K562 (cell line): ENCODE measurements at regions not wholly inside any gene's neighbourhood (a gene's known extent, or its start where the extent isn't known, plus 50 kb on each side); places are given as distances from the start of the nearest gene placed in this dataset.

ENCODE experiments used
- BDP1 ChIP-seq: IDR thresholded peaks from 3 replicates; pipeline ENCODE4 v1.6.1; 2011; ENCODE audit not compliant: insufficient read length, insufficient read depth
- CCNT2 ChIP-seq: IDR thresholded peaks from 2 replicates; pipeline ENCODE4 v1.6.1; 2011; ENCODE audit warnings: borderline replicate concordance, low read depth, mild to moderate bottlenecking, moderate library complexity, mixed read lengths, low read length; ENCODE audit not compliant: insufficient read length; ENCODE audit errors: extremely low read depth
- DLX4 ChIP-seq: fragments of 250-450 bp; sonication (Bioruptor Pico); IDR thresholded peaks from 2 replicates; pipeline ENCODE4 v1.6.1; 2021; ENCODE audit warnings: mild to moderate bottlenecking
- ERF ChIP-seq: fragments of 450-650 bp; formaldehyde crosslinking; IDR thresholded peaks from 2 replicates; pipeline ENCODE4 v1.4.0; 2020; ENCODE audit warnings: mild to moderate bottlenecking, mixed read lengths
- ETS1 ChIP-seq: conservative IDR thresholded peaks from 2 replicates; pipeline ENCODE4 v1.6.1; 2011; ENCODE audit warnings: low read depth, mild to moderate bottlenecking, low read length; ENCODE audit not compliant: control insufficient read depth
- FOXK2 ChIP-seq, 2 experiments: fragments of 450-650 bp; IDR thresholded peaks in 1 of 2; conservative IDR thresholded peaks in 1 of 2; 2 replicates each; pipeline ENCODE4 v1.6.1; 2016; ENCODE audit warnings: low read depth in 2 of 2, mild to moderate bottlenecking in 1 of 2
- HNRNPLL ChIP-seq: fragments of 200-400 bp; formaldehyde crosslinking; IDR thresholded peaks from 2 replicates; pipeline ENCODE4 v1.6.1; 2017; ENCODE audit warnings: low read length, low read depth, mild to moderate bottlenecking; ENCODE audit not compliant: poor library complexity, severe bottlenecking
- MYC ChIP-seq, 2 experiments: fragments of 250-450 bp in 1 of 2; sonication (Bioruptor Pico) in 1 of 2; IDR thresholded peaks; 2 replicates each; pipeline versions ENCODE4 v1.5.1 to v1.6.1; 2012 to 2021; ENCODE audit warnings: low read depth in 2 of 2, borderline replicate concordance in 1 of 2, improper control_type of control experiment in 1 of 2, low read length in 1 of 2, mild to moderate bottlenecking in 1 of 2, moderate library complexity in 1 of 2
- NFRKB ChIP-seq: fragments of 450-650 bp; IDR thresholded peaks from 2 replicates; pipeline ENCODE4 v1.6.1; 2016; ENCODE audit warnings: low read depth
- RAD21 ChIP-seq, 2 experiments: fragments of 250-450 bp in 1 of 2; fragments of 450-650 bp in 1 of 2; sonication (Bioruptor Pico) in 1 of 2; formaldehyde crosslinking in 1 of 2; IDR thresholded peaks in 1 of 2; conservative IDR thresholded peaks in 1 of 2; 2 replicates each; pipeline versions ENCODE4 v1.4.0 to v1.8.0; 2020 to 2022; ENCODE audit warnings: mild to moderate bottlenecking in 2 of 2, moderate library complexity in 1 of 2
- RFX1 ChIP-seq: fragments of 450-650 bp; IDR thresholded peaks from 2 replicates; pipeline ENCODE4 v1.6.1; 2016; ENCODE audit warnings: mild to moderate bottlenecking, moderate library complexity
- SIRT6 ChIP-seq: IDR thresholded peaks from one replicate; pipeline ENCODE4 v1.6.1; 2012; ENCODE audit warnings: low read depth, mild to moderate bottlenecking, control low read depth, inconsistent platforms, low read length, moderate library complexity
- TAF15 ChIP-seq: fragments of 200-400 bp; formaldehyde crosslinking; IDR thresholded peaks from 2 replicates; pipeline ENCODE4 v1.6.1; 2017; ENCODE audit warnings: mild to moderate bottlenecking, low read depth, low read length, moderate library complexity
- ZBTB33 ChIP-seq: sonication (generic); formaldehyde crosslinking; IDR thresholded peaks from 2 replicates; pipeline ENCODE4 v1.8.1; 2023; ENCODE audit warnings: mild to moderate bottlenecking, missing genetic modification reagents
- ZNF311 ChIP-seq: fragments of 250-450 bp; sonication (Bioruptor Pico); IDR thresholded peaks from 2 replicates; pipeline ENCODE4 v1.4.0; 2020; ENCODE audit warnings: mild to moderate bottlenecking, moderate library complexity
- ZNF384 ChIP-seq: IDR thresholded peaks from 2 replicates; pipeline ENCODE4 v1.6.1; 2012; ENCODE audit warnings: low read depth, low read length, improper control_type of control experiment
- ZNF561 ChIP-seq: fragments of 450-650 bp; formaldehyde crosslinking; conservative IDR thresholded peaks from 2 replicates; pipeline ENCODE4 v1.4.0; 2020; ENCODE audit warnings: mild to moderate bottlenecking, moderate library complexity
- ZNF583 ChIP-seq: fragments of 250-450 bp; sonication (Bioruptor Pico); IDR thresholded peaks from 2 replicates; pipeline ENCODE4 v1.4.0; 2020
- ZNF592 ChIP-seq: fragments of 450-650 bp; IDR thresholded peaks from 2 replicates; pipeline ENCODE4 v1.6.1; 2017; ENCODE audit warnings: antibody characterized with exemption, mild to moderate bottlenecking
- ZNF76 ChIP-seq: fragments of 250-450 bp; sonication (Bioruptor Pico); IDR thresholded peaks from 2 replicates; pipeline ENCODE4 v1.4.0; 2020; ENCODE audit warnings: mild to moderate bottlenecking, moderate library complexity, borderline replicate concordance

GRCh38 chr7:135801045-135801693 lies 52.6 kb upstream of the FAM180A start (continued):
- TF ChIP-seq ZNF592: no peak
- no peak for TF ChIP-seq HNRNPLL
- no peak for TF ChIP-seq SIRT6
- no peak for TF ChIP-seq TAF15
- no peak for TF ChIP-seq DLX4
- TF ChIP-seq CCNT2: no peak
- no peak for TF ChIP-seq RFX1
- no peak for TF ChIP-seq MYC (IDR thresholded peaks at IDR 0.05; ENCODE audit: low read depth, low read length)
- no peak for TF ChIP-seq MYC (CRISPR knock-in tag; IDR thresholded peaks at IDR 0.05; ENCODE audit: borderline replicate concordance, low read depth)
- no peak for TF ChIP-seq ZNF311 (CRISPR knock-in tag)
- no peak for TF ChIP-seq ZNF561 (CRISPR knock-in tag)
- TF ChIP-seq ZBTB33 (CRISPR knock-in tag): no peak
- no peak for TF ChIP-seq ETS1
- TF ChIP-seq FOXK2 (conservative IDR thresholded peaks at IDR 0.05 in 1 of 2, IDR thresholded peaks at IDR 0.05 in 1 of 2; ENCODE audit: low read depth in 2 of 2): peak; percentile 77 to 85; a peak in 3 of 4 replicates
- TF ChIP-seq BDP1: no peak
- TF ChIP-seq ZNF384: peak; percentile 84
- TF ChIP-seq NFRKB: no peak
- TF ChIP-seq ERF (CRISPR knock-in tag): no peak
- TF ChIP-seq ZNF583 (CRISPR knock-in tag): no peak
- peak; percentile 100 for TF ChIP-seq RAD21 (CRISPR knock-in tag; conservative IDR thresholded peaks at IDR 0.05 in 1 of 2, IDR thresholded peaks at IDR 0.05 in 1 of 2)
- no peak for TF ChIP-seq ZNF76 (CRISPR knock-in tag)
